Lower leg skin (tissue), 4 donors: ENCODE measurements at regions not wholly inside any gene's neighbourhood (a gene's known extent, or its start where the extent isn't known, plus 50 kb on each side); places are given as distances from the start of the nearest gene placed in this dataset.

Experiments
- DNase-seq, 2 donors: peaks; one replicate each; pipeline ENCODE4 v3.0.0-alpha.2; 2019; ENCODE audit warnings: low spot score in 2 of 2
- H3K4me3 ChIP-seq: fragments of 200-600 bp; sonication (generic); 2 replicates; pipeline ENCODE4 v1.5.1; 2017; ENCODE audit warnings: mild to moderate bottlenecking, low read depth; ENCODE audit not compliant: poor library complexity, severe bottlenecking
- POLR2A ChIP-seq, 2 donors: fragments of 450-650 bp; IDR thresholded peaks; one replicate each; pipeline ENCODE4 v1.6.1; 2016 to 2017; ENCODE audit warnings: antibody characterized with exemption in 2 of 2, mild to moderate bottlenecking in 1 of 2, moderate library complexity in 1 of 2
- WGBS, 2 donors: methylation state at CpG; one replicate each; pipeline ENCODE4 v1.1.5; 2018; 5-methylcytosine and 5-hydroxymethylcytosine counted together
- intact Hi-C: fragments of 100-400 bp; cut with DNase I; formaldehyde crosslinking; loops from one replicate; pipeline ENCODE4 v1.15.0; 2023; ENCODE audit warnings: low total_unique reads
- TF ChIP-seq, protein P1 (sequence below), 3 donors: fragments of 450-650 bp; IDR thresholded peaks; one replicate each; pipeline ENCODE4 v1.5.1; 2016; ENCODE audit warnings: antibody characterized with exemption in 3 of 3, mild to moderate bottlenecking in 3 of 3, moderate library complexity in 2 of 3

DNA sequence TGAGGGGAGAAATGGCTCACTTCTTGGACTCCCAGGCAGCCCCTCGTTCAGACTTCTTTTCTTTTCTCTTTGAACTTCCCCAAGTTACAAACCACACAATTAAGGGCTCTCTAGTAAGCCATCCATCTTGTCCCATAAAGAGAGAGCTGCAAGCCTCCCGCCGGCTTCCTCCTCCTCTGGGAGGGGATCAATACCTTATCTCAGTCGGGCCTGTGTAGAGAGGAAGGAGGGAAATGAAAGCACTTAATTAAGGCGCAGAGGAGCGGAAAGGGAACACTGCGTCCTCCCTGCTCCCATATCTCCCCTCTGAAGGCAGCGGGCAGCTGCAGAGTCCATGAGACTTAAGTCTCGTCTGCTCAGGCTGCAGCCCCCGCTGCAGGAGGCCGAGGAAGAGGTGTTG lies 112.6 kb upstream of the CSF3R start:
- 38 to 49% methylated on average over 11 of the region's 11 CpGs for WGBS, 2 donors
- intact Hi-C loops = no loop called here
- no peak for DNase-seq
- no peak for TF ChIP-seq POLR2A (IDR thresholded peaks at IDR 0.05)
- TF ChIP-seq, protein P1, sequence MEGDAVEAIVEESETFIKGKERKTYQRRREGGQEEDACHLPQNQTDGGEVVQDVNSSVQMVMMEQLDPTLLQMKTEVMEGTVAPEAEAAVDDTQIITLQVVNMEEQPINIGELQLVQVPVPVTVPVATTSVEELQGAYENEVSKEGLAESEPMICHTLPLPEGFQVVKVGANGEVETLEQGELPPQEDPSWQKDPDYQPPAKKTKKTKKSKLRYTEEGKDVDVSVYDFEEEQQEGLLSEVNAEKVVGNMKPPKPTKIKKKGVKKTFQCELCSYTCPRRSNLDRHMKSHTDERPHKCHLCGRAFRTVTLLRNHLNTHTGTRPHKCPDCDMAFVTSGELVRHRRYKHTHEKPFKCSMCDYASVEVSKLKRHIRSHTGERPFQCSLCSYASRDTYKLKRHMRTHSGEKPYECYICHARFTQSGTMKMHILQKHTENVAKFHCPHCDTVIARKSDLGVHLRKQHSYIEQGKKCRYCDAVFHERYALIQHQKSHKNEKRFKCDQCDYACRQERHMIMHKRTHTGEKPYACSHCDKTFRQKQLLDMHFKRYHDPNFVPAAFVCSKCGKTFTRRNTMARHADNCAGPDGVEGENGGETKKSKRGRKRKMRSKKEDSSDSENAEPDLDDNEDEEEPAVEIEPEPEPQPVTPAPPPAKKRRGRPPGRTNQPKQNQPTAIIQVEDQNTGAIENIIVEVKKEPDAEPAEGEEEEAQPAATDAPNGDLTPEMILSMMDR (IDR thresholded peaks at IDR 0.05) = no peak
- H3K4me3 ChIP-seq = no peak overlapping the region

DNA sequence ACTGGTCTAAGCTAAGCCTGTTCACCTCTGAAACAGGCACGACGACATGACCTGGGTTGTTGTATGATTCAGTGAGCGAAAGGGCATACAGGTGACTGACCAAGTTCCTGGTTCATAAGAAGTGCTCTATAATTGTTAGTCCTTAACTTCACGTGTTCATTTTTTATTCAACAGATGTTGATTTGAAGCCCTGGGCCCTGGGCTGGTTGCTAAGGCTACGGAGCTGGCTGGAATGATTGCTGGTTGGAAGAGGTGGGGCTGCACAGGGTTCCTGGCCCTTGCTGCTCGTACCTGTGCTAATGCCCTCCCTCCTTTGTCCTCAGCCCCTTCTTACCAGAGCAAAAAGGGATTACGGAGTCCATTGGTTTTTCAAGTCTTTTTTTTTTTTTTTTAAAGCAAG lies 111.3 kb upstream of the CSF3R start:
- WGBS, 2 donors = 60 to 65% methylated on average over 7 of the region's 7 CpGs
- no peak for TF ChIP-seq POLR2A (IDR thresholded peaks at IDR 0.05)
- TF ChIP-seq, protein P1 (IDR thresholded peaks at IDR 0.05) = no peak
- H3K4me3 ChIP-seq = no peak overlapping the region
- intact Hi-C loops = no loop called here
- DNase-seq = no peak

DNA sequence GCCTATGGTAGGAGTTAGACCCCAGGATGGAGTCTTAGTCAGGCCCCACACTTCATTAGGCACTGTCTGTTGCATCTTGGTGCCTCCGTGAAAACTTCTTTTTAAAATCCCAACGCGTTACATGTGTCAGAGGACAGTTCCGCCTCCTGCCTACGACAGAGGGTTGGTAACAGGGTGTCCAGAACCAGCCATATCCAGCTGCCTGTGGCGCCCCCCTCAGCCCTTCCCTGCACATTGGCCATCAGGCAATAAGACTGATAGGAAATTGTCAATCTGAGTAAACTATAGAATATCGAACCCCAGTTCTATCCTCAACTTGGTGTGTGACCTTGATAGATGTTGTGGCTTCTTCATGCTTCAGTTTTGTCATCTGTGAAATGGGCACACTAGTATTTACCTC lies 108.6 kb upstream of the CSF3R start:
- no peak for DNase-seq
- WGBS, 2 donors = 52 to 54% methylated on average over 7 of the region's 7 CpGs
- H3K4me3 ChIP-seq = no peak overlapping the region
- intact Hi-C loops = no loop called here
- TF ChIP-seq, protein P1 (IDR thresholded peaks at IDR 0.05) = no peak
- TF ChIP-seq POLR2A (IDR thresholded peaks at IDR 0.05) = no peak

DNA sequence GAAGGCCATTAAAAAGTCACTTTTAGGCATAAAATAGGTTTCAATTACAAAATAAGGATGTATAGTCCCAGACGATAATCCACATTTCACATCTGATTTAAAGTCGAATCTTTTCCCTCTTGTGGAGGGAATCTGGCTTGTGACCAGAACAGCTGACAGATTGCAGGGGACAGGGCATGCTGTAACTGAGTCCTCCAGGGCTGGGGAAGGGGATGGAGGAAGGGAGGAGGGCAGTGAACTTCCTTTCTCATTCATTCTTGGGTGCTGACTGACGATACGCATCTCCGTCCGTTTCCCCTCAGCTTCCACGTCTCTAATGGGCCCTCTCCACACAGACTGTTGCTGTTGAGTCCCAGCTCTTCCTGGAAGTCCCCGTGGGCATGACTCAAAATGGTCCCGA lies 108.1 kb upstream of the CSF3R start:
- 8 to 19% methylated on average over 9 of the region's 9 CpGs for WGBS, 2 donors
- intact Hi-C loops = no loop called here

DNA sequence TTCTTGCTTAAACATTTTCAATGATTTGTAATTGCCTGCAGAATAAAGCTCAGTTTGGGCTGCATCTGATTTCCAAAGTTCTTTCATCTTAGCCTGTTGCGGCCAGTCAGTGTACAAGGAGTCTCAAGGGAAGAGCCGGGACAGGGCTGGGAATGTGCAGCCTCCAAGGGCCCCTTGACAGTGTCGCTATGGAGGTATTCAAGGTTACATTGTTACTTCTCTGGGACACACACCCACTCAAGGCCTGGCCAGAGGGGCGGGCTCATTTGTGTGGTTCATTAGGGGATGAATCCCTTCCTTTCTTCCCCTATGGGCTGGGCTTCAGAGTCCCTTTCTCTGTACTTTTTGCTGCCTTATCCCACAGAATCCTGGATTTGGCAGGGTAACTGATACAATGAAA lies 107.6 kb upstream of the CSF3R start:
- intact Hi-C loops = no loop called here
- TF ChIP-seq POLR2A (IDR thresholded peaks at IDR 0.05) = no peak
- TF ChIP-seq, protein P1 (IDR thresholded peaks at IDR 0.05) = no peak
- WGBS, 2 donors = 66 to 75% methylated on average over 4 of the region's 4 CpGs
- DNase-seq = no peak
- H3K4me3 ChIP-seq = no peak overlapping the region

More for the DNA sequence above, 108.1 kb upstream of the CSF3R start:
- TF ChIP-seq, protein P1 (IDR thresholded peaks at IDR 0.05) = no peak
- TF ChIP-seq POLR2A (IDR thresholded peaks at IDR 0.05) = no peak
- no peak for DNase-seq
- no peak overlapping the region for H3K4me3 ChIP-seq

DNA sequence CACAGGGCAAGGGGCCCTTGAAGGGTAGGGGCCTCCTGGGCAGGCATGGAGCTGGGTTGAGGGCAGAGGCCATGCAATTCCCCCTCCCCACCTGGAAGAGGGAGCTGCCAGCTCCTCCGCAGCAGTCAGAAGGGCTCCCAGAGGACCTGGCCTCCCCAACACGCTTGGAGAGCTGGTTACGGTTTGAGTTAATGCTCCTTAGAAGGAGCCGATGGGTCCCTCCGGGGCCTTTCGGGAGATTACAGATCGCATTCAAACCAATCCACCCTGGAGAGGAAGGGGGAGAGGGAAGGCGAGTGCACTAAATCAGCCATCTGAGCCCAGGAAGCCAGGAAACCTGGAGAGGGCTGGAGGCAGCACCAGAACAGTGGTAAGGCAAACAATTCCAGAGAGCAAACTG lies 106.3 kb upstream of the CSF3R start:
- intact Hi-C loops = no loop called here
- DNase-seq = no peak
- TF ChIP-seq, protein P1 (IDR thresholded peaks at IDR 0.05) = no peak
- no peak for TF ChIP-seq POLR2A (IDR thresholded peaks at IDR 0.05)
- 46 to 49% methylated on average over 8 of the region's 8 CpGs for WGBS, 2 donors
- no peak overlapping the region for H3K4me3 ChIP-seq
